ENCODE measurements at regions not wholly inside any gene's neighbourhood (a gene's known extent, or its start where the extent isn't known, plus 50 kb on each side); places are given as distances from the start of the nearest gene placed in this dataset.

GRCh38 chr14:89012282-89013097 is 188.0 kb downstream of the TTC8 start:
- no peak overlapping the region for H2AK5ac ChIP-seq (ENCODE audit: low read depth, low read length)
- H3K4ac ChIP-seq (ENCODE audit: low read depth, low read length), result no peak overlapping the region
- no peak overlapping the region for H3K27ac ChIP-seq (ENCODE audit: insufficient read depth, low read length)
- H3K18ac ChIP-seq (ENCODE audit: low read depth, low read length), result no peak overlapping the region
- H3K9me3 ChIP-seq (ENCODE audit: control insufficient read depth, insufficient read depth, low read length), result peaks cover 3% of the 10 kb centered on the region
- H4K91ac ChIP-seq (ENCODE audit: insufficient read depth, low read depth, low read length), result no peak overlapping the region
- H2BK20ac ChIP-seq (ENCODE audit: low read depth, low read length), result peak overlapping the region; percentile 35; the same call in 1 of the 2 replicates
- no peak overlapping the region for H4K5ac ChIP-seq (ENCODE audit: low read depth, low read length)
- H4K20me1 ChIP-seq (ENCODE audit: insufficient read depth, low read length), result no peaks in the 10 kb centered on the region
- no peak overlapping the region for H3K14ac ChIP-seq (replicated peaks; ENCODE audit: low read depth, low read length)
- no peak overlapping the region for H3K23ac ChIP-seq (ENCODE audit: low read depth, low read length)
- no peaks in the 10 kb centered on the region for H3K27me3 ChIP-seq (ENCODE audit: control insufficient read depth, insufficient read depth, low read length)
- H3K4me1 ChIP-seq (ENCODE audit: control insufficient read depth, insufficient read depth, low read length), result no peaks in the 10 kb centered on the region; the same call in 1 of the 2 replicates
- no peaks in the 10 kb centered on the region for H3K36me3 ChIP-seq (ENCODE audit: control insufficient read depth, insufficient read depth, low read length)
- H2AFZ ChIP-seq (replicated peaks; ENCODE audit: low read length, poor library complexity), result no peak overlapping the region
- no peak overlapping the region for H3K56ac ChIP-seq (ENCODE audit: extremely low read depth, insufficient read depth, low read length)
- intact Hi-C loops (cut with micrococcal nuclease), result loop anchor here (1.0 to 10.0 kb wide), 3 partner anchors 168 to 428 kb away; no protein-coding TSS in a partner anchor
- WGBS, 2 experiments (ENCODE audit: extremely low coverage in 2 of 2, insufficient read length in 1 of 2), result no CpG with 5 or more reads among the region's 14 CpGs
- POLR2A ChIA-PET (ENCODE audit: unreplicated experiment), result no interaction called here
- H3K4me3 ChIP-seq (ENCODE audit: insufficient read depth, low read depth, low read length), result no peak overlapping the region
- no peak overlapping the region for H3K4me2 ChIP-seq (ENCODE audit: low read depth, low read length)
- in situ Hi-C loops (cut with MboI; ENCODE audit: low sequenced_read_pairs), result loop anchor here (5.0 kb wide), 1 partner anchor 345 kb away; no protein-coding TSS in a partner anchor
- no peak overlapping the region for H3K9ac ChIP-seq (ENCODE audit: low read depth, low read length)
- DNase-seq (no peak), ATAC-seq (ENCODE audit: low read depth) (no peak)
- BruUV-seq (replicated peaks), result no TSS peak
- no peak overlapping the region for H4K8ac ChIP-seq (ENCODE audit: low read depth in 2 of 2, low read length in 2 of 2)
- TF ChIP-seq BHLHE40 (IDR thresholded peaks at IDR 0.05; ENCODE audit: low read depth, low read length) (no peak), RFX5 (IDR thresholded peaks at IDR 0.05; ENCODE audit: low read depth, low read length) (no peak), ELK1 (IDR thresholded peaks at IDR 0.05; ENCODE audit: borderline replicate concordance, low read depth, low read length) (no peak), CHD1 (IDR thresholded peaks at IDR 0.05; ENCODE audit: low read depth, low read length) (no peak), MAZ (IDR thresholded peaks at IDR 0.05; ENCODE audit: borderline replicate concordance, low read depth, low read length) (no peak), POLR2A (IDR thresholded peaks at IDR 0.05; ENCODE audit: low read depth, low read length) (no peak), MXI1 (IDR thresholded peaks at IDR 0.05; ENCODE audit: borderline replicate concordance, low read depth, low read length) (no peak), RAD21 (IDR thresholded peaks at IDR 0.05; ENCODE audit: low read length) (no peak), RCOR1 (IDR thresholded peaks at IDR 0.05; ENCODE audit: insufficient replicate concordance, low read length) (no peak), CEBPB (IDR thresholded peaks at IDR 0.05; ENCODE audit: low read depth, low read length) (no peak), MAFK (IDR thresholded peaks at IDR 0.05; ENCODE audit: low read depth, low read length) (no peak)
- TF ChIP-seq, protein P1, sequence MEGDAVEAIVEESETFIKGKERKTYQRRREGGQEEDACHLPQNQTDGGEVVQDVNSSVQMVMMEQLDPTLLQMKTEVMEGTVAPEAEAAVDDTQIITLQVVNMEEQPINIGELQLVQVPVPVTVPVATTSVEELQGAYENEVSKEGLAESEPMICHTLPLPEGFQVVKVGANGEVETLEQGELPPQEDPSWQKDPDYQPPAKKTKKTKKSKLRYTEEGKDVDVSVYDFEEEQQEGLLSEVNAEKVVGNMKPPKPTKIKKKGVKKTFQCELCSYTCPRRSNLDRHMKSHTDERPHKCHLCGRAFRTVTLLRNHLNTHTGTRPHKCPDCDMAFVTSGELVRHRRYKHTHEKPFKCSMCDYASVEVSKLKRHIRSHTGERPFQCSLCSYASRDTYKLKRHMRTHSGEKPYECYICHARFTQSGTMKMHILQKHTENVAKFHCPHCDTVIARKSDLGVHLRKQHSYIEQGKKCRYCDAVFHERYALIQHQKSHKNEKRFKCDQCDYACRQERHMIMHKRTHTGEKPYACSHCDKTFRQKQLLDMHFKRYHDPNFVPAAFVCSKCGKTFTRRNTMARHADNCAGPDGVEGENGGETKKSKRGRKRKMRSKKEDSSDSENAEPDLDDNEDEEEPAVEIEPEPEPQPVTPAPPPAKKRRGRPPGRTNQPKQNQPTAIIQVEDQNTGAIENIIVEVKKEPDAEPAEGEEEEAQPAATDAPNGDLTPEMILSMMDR (conservative IDR thresholded peaks at IDR 0.05; ENCODE audit: low read depth, low read length), result no peak
- peak overlapping the region; percentile 39; the same call in 1 of the 2 replicates for H2BK120ac ChIP-seq (ENCODE audit: low read depth, low read length)
- no peaks in the 10 kb centered on the region for H3K79me1 ChIP-seq (ENCODE audit: low read depth in 1 of 2, low read length in 2 of 2)
- dilution Hi-C loops (cut with HindIII; ENCODE audit: low sequenced_read_pairs, unreplicated experiment), result no loop called here
- H2AK9ac ChIP-seq (replicated peaks; ENCODE audit: low read depth, low read length, poor library complexity), result no peak overlapping the region
- no peak overlapping the region for H2BK15ac ChIP-seq (ENCODE audit: low read depth, low read length)
- H2BK5ac ChIP-seq (ENCODE audit: low read depth, low read length, poor library complexity, severe bottlenecking), result no peak overlapping the region
- H3K9me1 ChIP-seq (ENCODE audit: insufficient read depth, low read length), result 0 out of 2 replicates have a peak, but pooled peaks cover 2% of the 10 kb centered on the region
- CTCF ChIA-PET, result interaction anchor here (1.0 kb wide), 1 partner anchor 345 kb away, joined by 4 read pairs; no protein-coding TSS in a partner anchor

Measured in IMR-90 (cell line).